Choroid plexus epithelial cell (primary cell): ENCODE measurements at regions not wholly inside any gene's neighbourhood (a gene's known extent, or its start where the extent isn't known, plus 50 kb on each side); places are given as distances from the start of the nearest gene placed in this dataset.

Experiments
- DNase-seq: peaks from one replicate; pipeline ENCODE4 v3.0.0-alpha.2; 2010; ENCODE audit warnings: low read depth
- H3K4me3 ChIP-seq: 2 replicates; pipeline ENCODE4 v1.5.1; 2011; ENCODE audit warnings: low read depth, mild to moderate bottlenecking, control low read depth, low read length, moderate library complexity
- CTCF ChIP-seq: conservative IDR thresholded peaks from 2 replicates; pipeline ENCODE4 v1.5.1; 2011; ENCODE audit warnings: low read depth, mild to moderate bottlenecking, control low read depth, inconsistent platforms, low read length, moderate library complexity

GRCh38 chr4:111198446-111198845 is 575.6 kb upstream of the PITX2 start:
- no peak for TF ChIP-seq CTCF
- no peak for DNase-seq
- H3K4me3 ChIP-seq, result no peak overlapping the region

GRCh38 chr4:111204797-111205196 is 581.9 kb upstream of the PITX2 start:
- no peak overlapping the region for H3K4me3 ChIP-seq
- TF ChIP-seq CTCF, result no peak
- DNase-seq, result no peak

- no peak for DNase-seq
- H3K4me3 ChIP-seq, result no peak overlapping the region
- TF ChIP-seq CTCF, result no peak
Observed at GRCh38 chr4:111208970-111209369, 586.1 kb upstream of the PITX2 start.

GRCh38 chr4:111209706-111210105 is 586.8 kb upstream of the PITX2 start:
- no peak for TF ChIP-seq CTCF
- no peak for DNase-seq
- no peak overlapping the region for H3K4me3 ChIP-seq

- DNase-seq, result no peak
- no peak overlapping the region for H3K4me3 ChIP-seq
- TF ChIP-seq CTCF, result no peak
Observed at GRCh38 chr4:111210595-111210994, 587.7 kb upstream of the PITX2 start.

GRCh38 chr4:111213531-111213930 is 590.7 kb upstream of the PITX2 start:
- H3K4me3 ChIP-seq, result no peak overlapping the region
- TF ChIP-seq CTCF, result no peak
- DNase-seq, result no peak

- DNase-seq, result no peak
- no peak overlapping the region for H3K4me3 ChIP-seq
- no peak for TF ChIP-seq CTCF
Observed at GRCh38 chr4:111214371-111214770, 591.5 kb upstream of the PITX2 start.
